ENCODE measurements at regions not wholly inside any gene's neighbourhood (a gene's known extent, or its start where the extent isn't known, plus 50 kb on each side); places are given as distances from the start of the nearest gene placed in this dataset.
"Not testable (repeated sequence)": the region's sequence is repeated elsewhere in the genome, so short reads cannot be mapped to it uniquely, and the experiment has no call there.

DNA sequence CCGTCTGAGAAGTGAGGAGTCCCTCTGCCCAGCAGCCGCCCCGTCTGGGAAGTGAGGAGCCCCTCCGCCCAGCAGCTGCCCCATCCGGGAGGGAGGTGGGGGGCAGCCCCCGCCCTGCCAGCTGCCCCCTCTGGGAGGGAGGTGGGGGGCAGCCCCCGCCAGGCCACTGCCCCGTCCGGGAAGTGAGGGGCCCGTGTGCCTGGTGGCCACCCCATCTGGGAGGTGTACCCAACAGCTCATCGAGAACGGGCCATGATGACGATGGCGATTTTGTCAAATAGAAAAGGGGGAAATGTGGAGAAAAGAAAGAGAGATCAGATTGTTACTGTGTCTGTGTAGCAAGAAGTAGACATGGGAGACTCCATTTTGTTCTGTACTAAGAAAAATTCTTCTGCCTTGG is 208.8 kb downstream of the KDM5D start:
- DNase-seq: not testable (repeated sequence)

DNA sequence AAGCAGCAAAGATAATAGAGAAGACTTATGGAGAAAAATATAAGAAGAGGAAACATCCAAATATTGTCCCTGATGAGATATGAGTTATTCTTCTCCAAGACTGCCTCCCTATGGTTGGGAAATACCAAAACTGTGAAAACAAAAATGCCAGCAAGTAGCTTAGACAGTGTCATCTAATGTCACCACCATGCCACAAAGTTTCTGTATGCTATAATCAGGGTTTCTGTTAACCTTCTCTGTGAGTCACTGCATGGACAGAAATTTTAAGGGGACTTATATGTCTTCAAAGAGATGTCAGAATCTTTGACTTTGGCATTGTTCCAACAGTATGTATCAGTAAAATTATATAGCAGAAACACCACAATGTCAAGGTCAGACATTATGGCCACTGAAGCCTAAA is 222.6 kb downstream of the KDM5D start:
- no peak for DNase-seq

DNA sequence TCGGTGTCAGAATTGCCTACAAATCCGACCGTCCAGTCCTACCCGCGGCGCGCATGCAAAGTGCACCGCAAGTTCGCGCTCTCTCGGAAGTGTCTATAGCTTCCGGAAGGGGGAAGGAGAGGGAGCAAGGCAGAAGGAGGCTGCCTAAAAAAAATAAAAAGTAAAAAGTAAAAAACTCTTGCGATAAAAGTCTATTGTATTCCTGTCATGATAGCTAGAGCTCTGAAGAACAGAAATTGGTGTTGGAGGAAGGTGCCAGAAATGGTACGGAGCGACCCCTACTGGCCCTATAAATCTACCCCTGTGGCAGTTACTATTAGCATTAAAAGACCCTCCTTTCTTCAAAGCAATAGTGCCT is 241.5 kb downstream of the KDM5D start:
- DNase-seq: peak; percentile 23 to 31

DNA sequence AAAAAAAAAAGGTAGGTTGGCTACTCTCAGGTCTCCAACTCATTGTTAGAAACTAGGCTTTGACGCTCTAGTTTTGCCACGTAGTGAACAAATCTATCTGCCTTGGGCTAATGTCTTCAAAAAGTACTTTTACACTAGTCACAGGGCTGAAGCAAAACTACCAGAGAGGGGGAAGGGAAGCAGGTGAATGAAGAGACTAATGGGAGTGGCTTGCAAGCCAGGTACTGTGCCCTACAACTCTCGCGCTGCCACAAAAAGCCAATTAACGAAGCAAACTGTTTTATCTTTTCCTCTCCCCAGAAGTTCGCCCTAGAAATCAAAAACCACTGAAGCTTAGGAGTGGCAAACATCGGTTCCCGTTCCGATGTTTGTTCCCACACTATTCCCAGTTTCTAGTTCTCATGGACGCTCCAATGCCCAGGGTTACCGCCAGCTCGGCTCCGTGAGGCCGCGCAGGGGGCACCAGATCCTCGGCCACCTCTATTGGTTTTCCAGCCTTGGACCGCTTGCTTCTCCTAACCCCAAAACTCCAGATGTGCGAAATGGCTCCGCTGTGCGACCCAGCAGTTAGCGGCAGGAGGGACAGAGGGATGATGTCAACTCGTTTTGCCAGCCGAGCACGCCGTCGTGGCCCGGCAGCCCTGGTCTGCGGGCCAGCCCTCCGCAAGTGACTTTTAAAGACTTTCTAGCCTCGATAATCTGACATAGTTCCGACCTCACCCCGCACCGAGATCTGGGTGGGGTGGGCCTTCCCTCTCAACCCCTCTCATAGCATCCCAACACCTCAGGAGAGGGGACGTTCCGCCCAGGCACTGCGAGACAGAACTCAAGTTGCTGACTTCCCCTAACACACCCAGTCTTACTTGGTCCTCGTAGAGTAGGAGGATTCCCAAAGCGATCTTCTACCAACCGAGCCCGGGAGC is 242.1 kb downstream of the KDM5D start:
- DNase-seq: peak in 1 of 2 donors; percentile 16

DNA sequence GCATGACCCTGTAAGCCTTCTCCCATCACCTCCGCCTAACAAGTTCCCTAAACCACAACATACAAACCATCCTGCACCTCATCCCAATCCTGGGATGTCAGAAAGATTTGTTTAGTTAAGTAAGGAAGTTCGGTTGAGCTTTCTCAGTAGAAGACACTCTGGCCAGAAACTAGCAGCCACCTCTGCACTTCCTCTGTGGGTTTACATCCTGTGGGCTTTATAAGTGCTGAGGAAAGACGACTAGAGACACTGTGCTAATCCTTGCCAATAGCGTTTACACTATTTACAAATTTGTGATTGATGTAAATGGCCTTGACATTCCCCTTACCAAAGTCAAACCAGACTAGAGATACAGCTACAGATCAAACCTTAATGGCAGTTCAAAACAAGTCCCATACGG is 246.0 kb downstream of the KDM5D start:
- no peak for DNase-seq

DNA sequence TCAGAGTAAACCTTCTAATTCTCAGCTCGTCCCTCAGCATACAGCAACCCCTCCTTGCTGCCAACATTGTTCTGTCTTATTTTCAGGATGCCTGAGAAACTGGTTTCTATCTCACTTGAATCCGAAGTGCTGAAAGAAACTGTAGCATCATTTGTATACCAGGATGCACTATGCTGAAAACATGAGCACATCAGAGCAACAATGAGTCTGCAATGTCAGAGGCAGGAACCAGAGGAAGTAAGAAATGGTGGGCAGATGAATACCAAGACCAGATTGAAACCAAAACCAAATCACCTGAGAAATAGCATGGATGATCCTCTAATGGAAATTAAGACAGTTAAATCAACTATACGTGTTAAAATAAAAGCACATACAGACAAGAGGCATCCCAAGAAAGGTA is 257.0 kb downstream of the KDM5D start:
- no peak for DNase-seq

DNA sequence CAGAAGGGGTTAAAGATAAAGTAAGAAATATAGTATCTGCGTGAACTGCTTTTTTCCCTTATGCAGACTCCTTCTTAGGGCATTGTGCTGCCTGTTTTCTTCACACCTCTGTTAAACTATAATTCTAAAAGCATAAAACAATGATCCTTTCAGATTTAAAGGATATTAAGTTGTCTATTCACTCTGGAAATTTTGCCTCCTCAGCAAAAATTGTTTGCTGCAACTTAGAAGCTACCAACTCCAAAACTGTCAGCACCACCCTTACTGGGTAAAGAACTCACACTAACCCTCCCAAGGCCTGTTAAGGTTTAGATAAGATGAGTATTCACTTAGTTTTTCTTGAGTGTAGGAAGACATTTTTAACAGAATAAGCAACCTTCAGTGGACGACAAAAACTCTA is 259.5 kb downstream of the KDM5D start:
- no peak for DNase-seq

DNA sequence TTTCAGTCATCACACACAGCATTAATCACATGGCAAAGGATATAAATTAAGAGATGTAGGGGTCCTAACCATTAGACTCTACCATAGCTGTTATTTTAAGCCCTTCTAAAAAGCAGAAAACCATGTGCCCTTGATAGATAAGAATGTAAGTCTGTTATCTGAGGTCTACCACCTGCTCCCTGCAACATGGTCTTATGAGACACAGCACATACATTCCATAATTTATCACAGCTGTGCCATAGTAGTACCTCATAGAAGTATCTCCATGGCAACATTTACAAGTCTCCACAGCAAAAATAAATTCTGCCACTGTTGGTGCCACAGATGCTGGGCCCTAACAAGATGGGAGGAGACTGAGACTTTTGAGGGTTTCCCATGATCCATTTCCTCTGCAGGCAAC is 265.4 kb downstream of the KDM5D start:
- no peak for DNase-seq

DNA sequence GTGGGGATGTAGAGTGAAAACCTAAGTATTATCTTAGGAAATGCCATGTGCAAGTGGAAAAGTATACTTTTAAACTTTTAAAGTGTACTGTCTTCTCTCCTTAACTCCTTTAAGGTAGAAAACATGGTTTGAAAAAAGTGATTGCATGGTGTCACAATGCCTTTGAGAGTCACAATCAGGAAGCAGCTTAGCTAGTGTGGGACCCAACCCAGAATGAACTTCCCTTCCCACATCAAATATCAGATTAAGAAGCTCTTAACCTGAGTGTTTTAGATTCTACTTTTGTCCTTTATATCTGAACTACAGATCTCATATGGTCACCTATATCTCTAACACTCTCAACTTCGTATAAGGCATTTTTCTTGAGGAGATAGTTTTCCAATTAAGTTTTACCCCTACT is 266.6 kb downstream of the KDM5D start:
- no peak for DNase-seq

DNA sequence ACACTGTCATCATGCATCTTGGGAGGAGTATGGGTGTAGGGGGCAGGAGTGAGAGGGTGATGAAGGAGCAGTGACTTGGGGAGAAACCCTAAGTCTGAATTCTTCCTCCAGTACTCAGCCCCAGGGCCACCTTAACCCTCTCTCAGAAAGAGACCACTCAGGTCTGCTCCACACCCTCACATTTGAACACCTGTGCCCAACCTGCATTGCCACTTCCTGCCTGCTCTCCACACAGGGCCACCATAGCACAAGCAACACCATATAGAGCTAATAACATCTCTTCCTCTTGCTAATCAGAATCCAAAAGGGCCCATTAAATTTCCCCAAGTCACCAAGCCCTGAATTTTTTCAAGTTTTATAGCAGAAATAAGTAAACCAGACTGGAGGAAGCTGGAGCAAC is 278.7 kb downstream of the KDM5D start:
- DNase-seq: no peak

DNA sequence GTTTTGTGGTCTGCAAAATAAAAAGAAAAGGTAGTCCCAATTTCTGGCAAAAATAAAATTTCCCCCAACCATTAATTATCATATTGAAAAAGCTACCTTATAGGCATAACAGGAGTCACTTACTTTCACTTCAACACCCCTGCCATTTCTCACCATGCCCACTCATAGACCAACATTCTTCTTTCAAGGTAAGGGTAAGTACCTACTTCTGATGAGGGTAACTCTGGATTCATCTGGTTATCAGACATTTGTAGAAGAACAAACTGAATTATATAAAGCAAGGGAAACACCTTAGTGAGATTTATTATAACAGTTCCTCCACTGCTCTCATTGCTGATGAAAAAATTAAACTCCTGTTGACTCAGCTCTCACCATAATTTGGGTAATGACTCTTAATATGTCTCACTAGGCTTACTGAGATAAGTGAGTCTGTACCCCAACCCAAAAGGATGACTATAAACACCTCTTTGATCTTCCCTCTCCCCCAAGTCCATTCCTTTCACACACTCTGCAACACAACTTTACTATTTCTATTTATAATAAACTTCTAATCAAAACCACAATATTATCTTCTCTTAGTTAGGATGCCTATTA is 287.6 kb downstream of the KDM5D start:
- no peak for DNase-seq

DNA sequence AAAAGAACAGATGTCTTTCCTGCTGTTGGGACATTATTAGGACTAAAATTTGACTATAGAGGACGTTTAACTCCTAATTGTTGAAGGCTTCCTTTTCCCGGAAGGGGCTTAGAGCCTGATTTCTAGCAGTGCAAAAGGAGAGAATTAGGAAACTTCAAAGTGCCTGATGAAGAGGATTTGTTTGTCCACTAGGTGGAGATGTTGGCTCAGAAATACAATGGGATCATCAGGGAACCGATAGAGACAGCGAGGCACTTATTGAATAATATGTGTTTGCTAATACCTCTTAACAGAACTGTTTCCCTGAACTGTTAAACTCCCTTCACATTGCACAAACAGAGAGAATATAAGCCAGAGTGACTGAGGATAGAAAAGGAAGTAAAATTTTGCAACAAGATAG is 311.5 kb downstream of the KDM5D start:
- DNase-seq: peak in 1 of 2 donors; percentile 17

DNA sequence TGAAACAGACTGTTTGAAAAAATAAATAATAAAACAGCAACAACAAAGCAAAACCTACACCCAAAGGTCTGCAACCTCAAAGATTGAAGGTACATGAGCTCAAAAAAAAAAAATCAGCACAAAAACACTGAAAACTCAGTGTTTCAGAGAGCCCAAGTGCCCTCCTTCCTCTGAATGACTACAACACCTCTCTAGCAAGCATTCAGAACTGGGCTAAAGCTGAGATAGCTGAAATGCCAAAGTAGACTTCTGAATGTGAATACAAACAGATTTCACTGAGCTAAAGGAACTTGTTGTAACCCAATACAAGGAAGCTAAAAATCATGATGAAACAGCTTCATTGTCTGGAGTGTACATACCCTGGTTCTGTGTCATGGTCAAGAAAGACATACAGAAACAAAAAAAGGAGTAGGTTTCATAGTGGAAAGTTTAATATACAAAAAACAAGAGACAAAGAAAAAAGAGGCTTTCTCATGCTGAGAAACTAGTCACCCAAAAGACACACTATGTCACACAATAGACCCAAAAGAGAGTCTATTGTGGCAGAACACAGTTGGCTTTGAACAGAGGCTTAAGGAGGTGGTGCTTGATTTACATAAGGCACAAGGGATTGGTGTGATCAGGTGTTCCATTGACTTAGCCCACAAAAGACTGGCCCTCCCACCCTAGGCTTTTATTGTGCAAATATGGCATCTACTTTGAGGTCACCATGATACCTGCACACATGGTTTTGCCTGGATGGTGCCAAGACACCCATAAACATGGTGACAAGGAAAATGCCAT is 316.6 kb downstream of the KDM5D start:
- DNase-seq: no peak

DNA sequence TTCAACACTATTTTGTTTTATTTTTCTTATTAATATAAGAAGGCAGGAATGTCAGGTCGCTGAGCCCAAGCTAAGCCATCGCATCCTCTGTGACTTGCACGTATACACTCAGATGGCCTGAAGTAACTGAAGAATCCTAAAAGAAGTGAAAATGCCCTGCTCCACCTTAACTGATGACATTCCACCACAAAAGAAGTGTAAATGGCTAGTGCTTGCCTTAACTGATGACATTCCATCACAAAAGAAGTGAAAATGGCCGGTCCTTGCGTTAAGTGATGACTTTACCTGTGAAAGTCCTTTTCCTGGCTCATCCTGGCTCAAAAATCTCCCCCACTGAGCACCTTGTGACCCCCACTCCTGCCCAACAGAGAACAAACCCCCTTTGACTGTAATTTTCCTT is 317.3 kb downstream of the KDM5D start:
- DNase-seq: not testable (repeated sequence)

DNA sequence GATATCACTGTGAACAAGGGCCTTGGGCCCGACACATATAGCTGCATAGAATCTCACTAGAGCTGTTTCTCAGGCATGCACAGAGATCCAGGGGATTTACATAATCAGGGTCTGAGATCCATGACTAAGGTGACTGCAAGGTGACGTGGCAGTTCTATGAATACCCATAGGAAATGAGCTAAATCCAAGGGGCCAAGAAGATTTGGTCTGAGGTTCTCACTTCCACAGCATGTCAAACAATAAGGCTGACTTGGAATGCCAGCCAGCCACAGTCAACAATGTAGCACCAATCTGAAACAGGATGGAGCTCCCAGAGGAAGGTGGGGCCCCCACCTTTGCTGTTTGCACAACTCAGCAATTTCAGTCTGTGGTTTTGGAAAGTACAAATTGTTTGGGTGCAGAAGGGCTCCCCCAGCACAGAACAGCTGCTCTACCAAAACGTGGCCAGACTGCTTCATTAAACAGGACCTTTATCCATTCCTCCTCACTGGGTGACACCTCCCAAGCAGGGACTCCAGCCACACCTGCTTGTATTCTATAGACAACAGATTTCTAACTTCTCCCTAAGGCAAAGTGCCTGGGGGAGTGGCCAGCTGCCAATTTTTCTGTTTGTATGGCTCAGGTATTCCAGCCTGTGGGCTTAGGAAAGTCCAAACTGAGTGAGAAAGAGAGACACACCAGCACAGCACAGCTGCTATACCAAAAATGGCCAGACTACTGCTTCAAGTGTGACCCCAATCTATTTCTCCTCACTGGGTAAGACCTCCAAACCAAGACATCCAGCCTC is 333.4 kb downstream of the KDM5D start:
- DNase-seq: no peak

DNA sequence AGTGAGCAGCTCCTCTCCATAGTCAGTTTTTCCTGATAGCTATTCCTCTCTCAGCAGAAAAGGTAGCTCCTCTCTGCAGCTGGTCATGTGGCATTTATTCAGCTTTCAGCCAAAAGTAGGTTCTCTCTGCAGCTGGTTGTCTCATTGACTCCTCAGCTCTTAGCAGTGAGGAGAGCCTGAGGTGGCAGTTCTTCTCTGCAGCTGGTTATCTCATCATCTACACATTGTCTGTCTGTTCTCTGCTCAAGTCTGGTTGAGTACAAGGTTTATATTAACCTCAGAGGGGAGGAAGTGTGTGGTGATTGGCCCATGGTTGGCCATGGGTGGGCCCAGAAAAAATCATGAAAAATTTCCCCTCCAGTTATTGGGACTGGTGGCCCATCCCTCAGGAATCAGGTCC is 338.3 kb downstream of the KDM5D start:
- DNase-seq: no peak

DNA sequence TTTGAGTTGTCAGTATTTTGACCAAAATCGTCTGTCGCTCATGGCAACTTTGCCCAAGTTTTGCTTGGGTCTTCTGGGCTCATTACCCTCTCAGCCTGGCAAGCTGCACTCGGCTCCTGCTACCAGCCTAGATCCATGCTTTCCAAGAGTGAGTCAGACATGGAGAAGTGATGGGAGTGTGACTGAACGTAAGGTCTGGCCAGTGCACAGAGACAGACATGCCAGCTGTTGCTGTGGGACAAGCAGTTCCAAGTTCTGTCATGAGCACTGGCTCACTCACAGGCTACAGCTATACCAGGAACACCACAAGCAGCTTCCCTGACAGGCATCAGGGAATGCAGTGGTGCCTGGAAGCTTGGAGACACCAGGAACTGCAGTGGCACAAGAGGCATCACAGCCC is 338.9 kb downstream of the KDM5D start:
- DNase-seq: no peak

DNA sequence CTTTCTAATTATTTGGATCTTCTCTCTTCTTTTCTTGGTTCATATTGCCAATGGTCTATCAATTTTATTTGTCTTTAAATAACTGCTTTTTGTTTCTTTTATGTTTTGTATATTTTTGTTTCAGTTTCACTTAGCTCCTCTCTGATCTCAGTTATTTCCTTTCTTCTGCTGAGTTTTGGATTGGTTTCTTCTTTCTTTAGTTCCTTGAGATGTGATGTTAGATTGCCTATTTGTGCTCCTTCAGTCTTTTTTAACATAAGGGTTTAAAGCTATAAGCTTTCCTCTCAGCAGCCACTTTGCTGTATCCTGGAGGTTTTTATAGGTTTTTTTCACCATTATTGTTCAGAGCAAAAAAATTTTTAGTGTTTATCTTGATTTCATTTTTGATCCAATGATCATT is 351.6 kb downstream of the KDM5D start:
- DNase-seq: no peak

DNA sequence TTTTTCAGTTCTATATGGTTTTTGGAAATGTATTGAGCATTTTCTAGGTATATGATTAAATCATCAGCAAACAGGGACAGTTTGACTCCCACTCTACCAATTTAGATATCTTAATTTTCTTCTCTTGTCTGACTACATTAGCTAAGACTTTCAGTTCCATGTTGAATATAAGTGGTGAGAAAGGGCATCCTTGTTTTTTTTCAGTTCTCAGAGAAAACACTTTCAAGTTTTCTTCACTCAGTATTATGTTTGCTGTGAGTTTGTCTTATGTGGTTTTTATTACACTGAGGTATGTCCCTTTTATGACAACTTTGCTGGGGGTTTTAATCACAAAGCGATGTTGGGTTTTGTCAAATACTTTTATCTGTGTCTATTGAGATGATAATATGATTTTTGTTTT is 352.6 kb downstream of the KDM5D start:
- no peak for DNase-seq

DNA sequence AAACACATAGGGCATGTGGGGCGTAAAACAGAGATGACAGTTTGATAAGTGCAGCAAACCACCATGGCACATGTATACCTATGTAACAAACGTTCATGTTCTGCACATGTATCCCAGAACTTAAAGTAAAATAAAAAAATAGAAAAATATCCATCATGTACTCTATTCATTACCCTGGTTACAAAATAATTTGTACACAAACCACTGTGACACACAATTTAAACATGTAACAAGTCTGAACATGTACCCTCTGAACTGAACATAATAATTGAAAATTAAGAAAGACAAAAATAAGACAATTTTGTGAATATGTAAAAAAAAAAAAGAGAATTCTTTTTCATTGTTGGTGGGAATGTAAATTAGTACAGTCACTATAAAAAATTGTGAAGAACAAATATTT is 379.2 kb downstream of the KDM5D start:
- DNase-seq: no peak

DNA sequence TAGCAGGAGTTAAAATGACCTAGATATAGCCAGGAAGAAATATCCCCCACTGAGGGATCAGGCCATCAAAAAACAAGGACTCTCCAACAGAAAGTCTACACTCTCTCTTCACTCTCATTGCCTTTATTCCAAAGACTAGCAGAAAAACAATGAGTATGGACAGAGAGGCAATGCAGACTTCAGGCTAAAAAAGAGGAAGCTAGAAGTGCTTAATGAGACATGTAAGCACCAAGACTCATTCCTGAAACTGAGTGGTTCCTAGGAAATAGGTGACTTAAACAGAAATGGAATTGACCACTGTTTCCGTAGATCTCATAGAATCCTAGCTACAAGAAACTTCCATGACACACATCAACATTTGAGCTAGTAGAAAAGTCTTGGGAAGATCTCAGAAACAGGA is 387.3 kb downstream of the KDM5D start:
- DNase-seq: no peak

DNA sequence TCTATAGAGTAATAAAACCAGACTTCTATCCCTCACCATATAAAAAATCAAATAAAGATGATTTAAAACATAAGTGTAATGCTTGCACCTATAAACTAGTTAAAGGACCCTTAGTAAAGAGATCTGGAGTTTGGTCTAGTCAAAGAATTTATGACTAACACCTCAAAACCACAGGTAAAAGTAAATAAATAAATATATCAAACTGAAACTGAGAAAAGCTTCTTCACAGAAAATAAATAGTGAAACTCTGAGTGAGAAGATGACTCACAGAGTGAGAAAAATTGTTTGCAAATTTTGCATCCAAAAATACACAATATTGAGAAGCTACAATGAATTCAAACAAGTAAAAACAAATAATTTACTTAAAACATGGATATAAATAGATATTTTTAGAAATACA is 387.8 kb downstream of the KDM5D start:
- no peak for DNase-seq

DNA sequence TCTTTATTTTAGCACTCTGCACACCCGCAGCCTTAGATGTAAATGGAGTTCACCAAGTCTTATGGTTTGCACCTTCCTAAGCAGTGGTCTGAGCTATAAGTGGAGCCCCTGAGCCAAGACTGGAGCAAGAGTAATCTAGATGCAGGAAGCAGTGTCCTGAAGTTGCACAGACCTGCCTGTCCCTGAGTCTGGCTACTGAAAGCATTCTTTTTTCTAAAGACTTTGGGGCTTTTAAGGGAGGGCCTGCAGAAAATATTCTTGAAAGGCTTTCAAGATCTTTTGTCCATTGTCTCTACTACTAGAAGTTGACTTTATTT is 389.7 kb downstream of the KDM5D start:
- DNase-seq: no peak
